ENCODE measurements at regions not wholly inside any gene's neighbourhood (a gene's known extent, or its start where the extent isn't known, plus 50 kb on each side); places are given as distances from the start of the nearest gene placed in this dataset.

DNA sequence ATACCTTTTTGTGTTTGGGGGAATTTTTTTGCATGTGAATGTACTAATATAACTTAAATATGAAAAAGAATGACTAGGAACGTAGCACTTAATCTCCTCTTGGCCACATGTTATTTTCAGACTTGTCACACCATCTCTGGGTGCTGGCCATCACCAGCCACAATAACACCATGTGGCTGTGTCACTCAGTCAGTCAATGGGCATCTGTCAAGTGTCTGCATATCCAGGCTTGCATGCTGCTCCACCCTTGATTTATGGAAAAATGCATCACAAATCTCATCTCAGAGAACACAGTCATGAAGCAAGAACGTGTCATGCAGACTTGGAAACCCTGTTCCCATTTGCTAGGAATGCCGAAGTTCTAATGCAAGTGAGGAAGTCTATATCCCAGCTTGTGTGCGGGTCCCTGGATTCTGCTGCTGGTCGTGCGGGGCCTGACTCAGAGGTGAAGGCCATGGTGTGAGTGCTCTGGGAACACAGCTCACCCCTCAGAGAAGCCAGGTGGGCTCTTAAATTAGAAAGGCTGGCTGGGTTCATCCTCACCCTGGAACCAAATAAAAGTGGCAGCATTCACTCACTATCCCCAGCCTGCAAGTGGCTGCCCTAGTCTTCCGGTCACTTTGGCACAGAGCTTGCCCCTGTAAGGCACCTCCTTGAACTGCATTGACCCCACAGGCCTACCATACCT, 53.6 kb upstream of the ARHGEF7 start:
- FAIRE-seq (no peak), DNase-seq (ENCODE audit: low read depth, low spot score) (no peak)
- intact Hi-C loops (cut with micrococcal nuclease) (no loop called here), dilution Hi-C loops (cut with MboI; ENCODE audit: extremely low pct_ligation_motif_present, low sequenced_read_pairs) (no loop called here)
- H3K27me3 ChIP-seq (ENCODE audit: control insufficient read depth in 2 of 2, insufficient read depth in 2 of 2, low read length in 2 of 2), result peaks cover 11 to 13% of the 10 kb centered on the region in 2 experiments
- no peaks in the 10 kb centered on the region for H3K4me1 ChIP-seq (ENCODE audit: control insufficient read depth, extremely low read depth, insufficient read depth, low read length)
- H3K79me2 ChIP-seq (ENCODE audit: control insufficient read depth, insufficient read depth, low read length), result no peaks in the 10 kb centered on the region
- no peaks in the 10 kb centered on the region for H4K20me1 ChIP-seq (replicated peaks; ENCODE audit: control insufficient read depth, extremely low read depth, insufficient read depth, low read length)
- H3K9me1 ChIP-seq (replicated peaks; ENCODE audit: control insufficient read depth, extremely low read depth, insufficient read depth, low read length), result no peaks in the 10 kb centered on the region
- POLR2A ChIA-PET, result no interaction called here
- no TSS peak for BruUV-seq (replicated peaks)
- H3K9ac ChIP-seq (replicated peaks; ENCODE audit: extremely low read depth, insufficient read depth, low read length), result no peak overlapping the region
- no peaks in the 10 kb centered on the region for H3K36me3 ChIP-seq (ENCODE audit: control insufficient read depth in 2 of 2, extremely low read depth in 1 of 2, insufficient read depth in 2 of 2, low read length in 2 of 2)
- no peaks in the 10 kb centered on the region for H3K9me3 ChIP-seq (replicated peaks; ENCODE audit: control insufficient read depth, insufficient read depth, low read length)
- no peak for TF ChIP-seq GATA2 (IDR thresholded peaks at IDR 0.05; ENCODE audit: insufficient read depth, insufficient read length, low read depth, low read length)
- TF ChIP-seq EZH2 (IDR thresholded peaks at IDR 0.05; ENCODE audit: borderline replicate concordance, low read depth, low read length, severe bottlenecking), result no peak
- no peak for TF ChIP-seq POLR2A (IDR thresholded peaks at IDR 0.05; ENCODE audit: low read depth, low read length)
- TF ChIP-seq, protein P1, sequence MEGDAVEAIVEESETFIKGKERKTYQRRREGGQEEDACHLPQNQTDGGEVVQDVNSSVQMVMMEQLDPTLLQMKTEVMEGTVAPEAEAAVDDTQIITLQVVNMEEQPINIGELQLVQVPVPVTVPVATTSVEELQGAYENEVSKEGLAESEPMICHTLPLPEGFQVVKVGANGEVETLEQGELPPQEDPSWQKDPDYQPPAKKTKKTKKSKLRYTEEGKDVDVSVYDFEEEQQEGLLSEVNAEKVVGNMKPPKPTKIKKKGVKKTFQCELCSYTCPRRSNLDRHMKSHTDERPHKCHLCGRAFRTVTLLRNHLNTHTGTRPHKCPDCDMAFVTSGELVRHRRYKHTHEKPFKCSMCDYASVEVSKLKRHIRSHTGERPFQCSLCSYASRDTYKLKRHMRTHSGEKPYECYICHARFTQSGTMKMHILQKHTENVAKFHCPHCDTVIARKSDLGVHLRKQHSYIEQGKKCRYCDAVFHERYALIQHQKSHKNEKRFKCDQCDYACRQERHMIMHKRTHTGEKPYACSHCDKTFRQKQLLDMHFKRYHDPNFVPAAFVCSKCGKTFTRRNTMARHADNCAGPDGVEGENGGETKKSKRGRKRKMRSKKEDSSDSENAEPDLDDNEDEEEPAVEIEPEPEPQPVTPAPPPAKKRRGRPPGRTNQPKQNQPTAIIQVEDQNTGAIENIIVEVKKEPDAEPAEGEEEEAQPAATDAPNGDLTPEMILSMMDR (IDR thresholded peaks at IDR 0.05; ENCODE audit: extremely low read depth in 1 of 2, insufficient read depth in 1 of 2, low read depth in 1 of 2, low read length in 2 of 2), result no peak
- TF ChIP-seq MYC (IDR thresholded peaks at IDR 0.05; ENCODE audit: low read depth, low read length), result no peak
- TF ChIP-seq JUN (IDR thresholded peaks at IDR 0.05; ENCODE audit: borderline replicate concordance, insufficient read depth, insufficient read length, low read depth), result no peak
- TF ChIP-seq, protein P2, sequence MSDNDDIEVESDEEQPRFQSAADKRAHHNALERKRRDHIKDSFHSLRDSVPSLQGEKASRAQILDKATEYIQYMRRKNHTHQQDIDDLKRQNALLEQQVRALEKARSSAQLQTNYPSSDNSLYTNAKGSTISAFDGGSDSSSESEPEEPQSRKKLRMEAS (IDR thresholded peaks at IDR 0.05; ENCODE audit: insufficient read depth, insufficient read length), result no peak
- no peak for TF ChIP-seq FOS (IDR thresholded peaks at IDR 0.05; ENCODE audit: borderline replicate concordance, insufficient read depth, low read length)
- no peak for TF ChIP-seq POLR2AphosphoS5 (IDR thresholded peaks at IDR 0.05; ENCODE audit: insufficient read depth, low read depth, low read length)
- H3K27ac ChIP-seq (ENCODE audit: insufficient read depth, low read depth, low read length), result no peak overlapping the region
- H2AFZ ChIP-seq (ENCODE audit: low read depth, low read length), result no peak overlapping the region
- H3K4me2 ChIP-seq (ENCODE audit: insufficient read depth, low read length), result no peak overlapping the region
- CTCF ChIA-PET, result no interaction called here
- H3K4me3 ChIP-seq (replicated peaks in 1 of 3; ENCODE audit: insufficient read depth in 1 of 3, low read depth in 1 of 3, low read length in 3 of 3), result no peak overlapping the region

Data from endothelial cell of umbilical vein (primary cell).